SK-N-MC (cell line): ENCODE measurements at regions not wholly inside any gene's neighbourhood (a gene's known extent, or its start where the extent isn't known, plus 50 kb on each side); places are given as distances from the start of the nearest gene placed in this dataset.

ENCODE experiments used
- DNase-seq: peaks from one replicate; pipeline ENCODE4 v3.0.0-alpha.2; 2011; ENCODE audit warnings: low read depth, low spot score
- H3K27ac ChIP-seq: fragments of 200-600 bp; sonication (generic); 2 replicates; pipeline ENCODE4 v1.5.1; 2016; ENCODE audit warnings: mixed run types
- H3K36me3 ChIP-seq: fragments of 200-600 bp; sonication (generic); 2 replicates; pipeline ENCODE4 v1.6.1; 2017; ENCODE audit warnings: antibody characterized with exemption, low read length, mixed read lengths; ENCODE audit not compliant: insufficient read depth
- H3K4me3 ChIP-seq: fragments of 200-600 bp; sonication (generic); 2 replicates; pipeline ENCODE4 v1.5.1; 2016
- H3K9ac ChIP-seq: fragments of 200-600 bp; sonication (generic); 2 replicates; pipeline ENCODE4 v1.8.0; 2017; ENCODE audit warnings: mixed run types, mixed read lengths; ENCODE audit not compliant: insufficient read length
- H3K9me3 ChIP-seq: fragments of 200-600 bp; sonication (generic); 2 replicates; pipeline ENCODE4 v1.6.1; 2017; ENCODE audit warnings: low read depth, mild to moderate bottlenecking, antibody characterized with exemption, low read length, moderate library complexity, mixed read lengths
- EZH2 ChIP-seq: fragments of 200-600 bp; sonication (generic); IDR thresholded peaks from one replicate; pipeline ENCODE4 v1.6.1; 2017; ENCODE audit warnings: antibody characterized with exemption
- FOXP2 ChIP-seq: optimal IDR thresholded peaks from 2 replicates; pipeline ENCODE3; 2011; ENCODE audit warnings: mild to moderate bottlenecking, moderate library complexity; ENCODE audit not compliant: insufficient read depth; ENCODE audit errors: extremely low read length, control extremely low read depth
- POLR2AphosphoS5 ChIP-seq: IDR thresholded peaks from 2 replicates; pipeline ENCODE4 v1.6.1; 2012; ENCODE audit warnings: mild to moderate bottlenecking, low read depth, low read length, borderline replicate concordance

DNA sequence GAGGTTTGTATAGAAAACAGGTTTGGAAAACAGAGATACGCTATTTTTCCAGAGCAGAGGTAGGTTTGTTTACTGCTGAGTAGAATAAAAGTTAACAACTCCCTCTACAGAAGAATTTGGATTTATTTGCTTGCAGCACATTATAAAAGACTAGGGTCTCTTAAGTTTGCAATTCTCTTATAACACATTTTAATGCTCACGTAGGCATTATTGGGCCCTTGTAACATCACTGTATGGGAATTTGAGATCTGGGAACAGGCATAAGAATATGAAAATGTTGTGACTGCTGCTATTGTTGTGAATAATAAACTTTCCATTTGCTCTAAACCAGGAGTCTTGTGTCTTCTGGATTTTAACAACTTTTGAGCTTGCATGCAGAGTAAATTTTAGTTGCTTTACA, 128.3 kb upstream of the CADM2 start:
- H3K36me3 ChIP-seq: no peaks in the 10 kb centered on the region
- no peak overlapping the region for H3K9ac ChIP-seq
- TF ChIP-seq POLR2AphosphoS5 (no peak), FOXP2 (no peak), EZH2 (no peak)
- no peak overlapping the region for H3K4me3 ChIP-seq
- DNase-seq: no peak
- no peaks in the 10 kb centered on the region for H3K9me3 ChIP-seq
- H3K27ac ChIP-seq: no peak overlapping the region

DNA sequence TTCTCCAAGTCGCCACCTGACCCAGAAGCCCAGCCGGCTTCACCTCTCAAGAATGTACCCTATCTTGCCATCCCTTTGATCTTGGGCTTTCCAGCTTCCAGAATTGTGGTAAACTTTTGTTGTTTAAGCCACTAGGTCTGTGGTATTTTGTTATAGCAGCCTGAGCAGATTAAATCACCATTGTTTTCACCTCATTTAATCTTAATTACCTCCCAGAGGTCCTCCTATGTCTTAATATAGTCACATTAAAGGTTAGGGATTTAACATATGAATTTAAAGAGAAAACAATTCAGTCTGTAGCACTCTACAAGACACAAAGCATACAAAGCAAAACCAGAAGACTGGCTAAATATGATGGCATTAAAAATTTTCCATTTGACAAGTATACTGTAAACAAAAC, 123.4 kb upstream of the CADM2 start:
- no peak for DNase-seq
- no peak overlapping the region for H3K27ac ChIP-seq
- no peak overlapping the region for H3K9ac ChIP-seq
- no peaks in the 10 kb centered on the region for H3K36me3 ChIP-seq
- TF ChIP-seq POLR2AphosphoS5 (no peak), EZH2 (no peak), FOXP2 (no peak)
- no peak overlapping the region for H3K4me3 ChIP-seq
- H3K9me3 ChIP-seq: no peaks in the 10 kb centered on the region

- DNase-seq: no peak
- no peaks in the 10 kb centered on the region for H3K36me3 ChIP-seq
- H3K9me3 ChIP-seq: no peaks in the 10 kb centered on the region
- TF ChIP-seq EZH2 (no peak), POLR2AphosphoS5 (no peak), FOXP2 (no peak)
- no peak overlapping the region for H3K4me3 ChIP-seq
- no peak overlapping the region for H3K27ac ChIP-seq
- no peak overlapping the region for H3K9ac ChIP-seq
Observed at GRCh38 chr3:84836961-84837360, 121.8 kb upstream of the CADM2 start.

- no peak overlapping the region for H3K9ac ChIP-seq
- no peaks in the 10 kb centered on the region for H3K9me3 ChIP-seq
Observed at GRCh38 chr3:84877092-84877491, 81.7 kb upstream of the CADM2 start.

GRCh38 chr3:84881288-84881687, 77.5 kb upstream of the CADM2 start:
- DNase-seq: no peak
- no peak for TF ChIP-seq POLR2AphosphoS5
- TF ChIP-seq EZH2: no peak
- no peak for TF ChIP-seq FOXP2
- no peak overlapping the region for H3K4me3 ChIP-seq
- H3K36me3 ChIP-seq: no peaks in the 10 kb centered on the region
- H3K9me3 ChIP-seq: no peaks in the 10 kb centered on the region
- no peak overlapping the region for H3K9ac ChIP-seq
- no peak overlapping the region for H3K27ac ChIP-seq

More at GRCh38 chr3:84877092-84877491, 81.7 kb upstream of the CADM2 start:
- no peak for DNase-seq
- TF ChIP-seq POLR2AphosphoS5: no peak
- no peak for TF ChIP-seq FOXP2
- TF ChIP-seq EZH2: no peak
- H3K27ac ChIP-seq: no peak overlapping the region
- no peak overlapping the region for H3K4me3 ChIP-seq
- H3K36me3 ChIP-seq: no peaks in the 10 kb centered on the region

DNA sequence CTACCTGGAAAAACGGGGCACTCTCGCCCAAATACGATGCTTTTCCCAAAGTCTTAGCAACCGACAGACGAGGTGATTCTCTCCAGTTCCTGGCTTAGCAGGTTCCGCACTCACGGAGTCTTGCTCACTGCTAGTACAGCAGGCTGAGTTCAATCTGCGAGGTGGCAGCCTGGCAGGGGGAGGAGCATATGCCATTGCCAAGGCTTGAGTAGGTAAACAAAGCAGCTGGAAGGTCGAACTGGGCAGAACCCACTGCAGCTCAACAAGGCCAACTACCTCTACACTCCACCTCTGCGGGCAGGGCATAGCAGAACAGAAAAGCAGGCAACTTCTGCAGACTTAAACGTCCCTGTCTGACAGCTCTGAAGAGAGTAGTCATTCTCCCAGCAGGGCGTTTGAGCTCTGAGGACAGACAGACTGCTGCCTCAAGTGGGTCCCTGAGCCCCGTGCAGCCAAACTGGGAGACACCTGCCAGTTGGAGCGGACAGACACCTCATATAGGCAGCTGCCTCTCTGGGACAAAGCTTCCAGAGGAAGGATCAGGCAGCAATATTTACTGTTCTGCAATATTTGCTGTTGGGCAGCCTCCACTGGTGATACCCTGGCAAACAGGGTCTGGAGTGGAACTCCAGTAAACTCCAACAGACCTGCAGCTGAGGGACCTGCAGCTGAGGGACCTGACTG, 73.4 kb upstream of the CADM2 start:
- H3K27ac ChIP-seq: no peak overlapping the region
- H3K9ac ChIP-seq: no peak overlapping the region
- no peak for DNase-seq
- H3K4me3 ChIP-seq: no peak overlapping the region
- no peak for TF ChIP-seq EZH2
- TF ChIP-seq POLR2AphosphoS5: no peak
- no peak for TF ChIP-seq FOXP2
- H3K36me3 ChIP-seq: no peaks in the 10 kb centered on the region
- H3K9me3 ChIP-seq: no peaks in the 10 kb centered on the region

DNA sequence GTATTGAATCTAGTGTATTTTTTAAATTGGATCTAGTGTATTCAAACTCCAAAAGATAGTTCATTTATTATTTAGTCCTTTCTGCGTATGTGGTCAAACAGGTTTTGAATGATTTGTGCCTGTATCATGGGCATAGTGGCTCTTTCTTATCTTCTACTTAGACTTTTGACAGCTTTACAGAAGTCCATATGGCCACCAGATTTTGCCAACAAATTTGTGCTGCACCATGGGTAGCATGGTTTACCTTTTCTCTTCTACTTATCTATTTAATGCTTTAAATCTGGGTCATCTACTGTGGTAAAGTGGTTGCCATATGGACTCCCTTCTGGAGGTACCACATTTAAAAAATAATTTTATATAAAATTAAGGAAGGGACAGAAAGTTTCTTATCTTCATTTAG, 66.9 kb upstream of the CADM2 start:
- Histone ChIP-seq H3K36me3 (no peaks in the 10 kb centered on the region), H3K9me3 (no peaks in the 10 kb centered on the region), H3K9ac (no peak overlapping the region), H3K27ac (no peak overlapping the region), H3K4me3 (no peak overlapping the region)
- DNase-seq: no peak
- no peak for TF ChIP-seq FOXP2
- no peak for TF ChIP-seq POLR2AphosphoS5
- no peak for TF ChIP-seq EZH2

DNA sequence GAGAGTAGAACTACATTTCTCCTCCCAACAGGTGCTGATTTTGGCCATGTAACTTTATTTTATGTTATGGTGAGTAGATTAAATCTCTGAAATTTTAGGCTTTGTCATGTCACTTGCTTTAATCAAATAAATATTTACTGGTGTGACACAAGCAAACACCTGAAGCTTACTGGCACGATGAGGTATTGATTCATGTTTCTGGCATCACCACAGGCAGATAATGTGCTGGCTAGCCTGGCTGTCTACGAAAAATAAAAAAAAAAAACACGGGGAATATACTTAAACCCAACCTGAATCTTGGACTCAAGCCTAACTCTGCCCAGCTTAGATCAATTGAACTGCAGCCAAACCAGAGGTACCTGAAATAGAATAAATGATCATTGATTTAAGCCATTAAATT, 65.6 kb upstream of the CADM2 start:
- Histone ChIP-seq H3K27ac (no peak overlapping the region), H3K4me3 (no peak overlapping the region), H3K9ac (no peak overlapping the region), H3K36me3 (no peaks in the 10 kb centered on the region), H3K9me3 (no peaks in the 10 kb centered on the region)
- TF ChIP-seq FOXP2 (no peak), POLR2AphosphoS5 (no peak), EZH2 (no peak)
- no peak for DNase-seq

DNA sequence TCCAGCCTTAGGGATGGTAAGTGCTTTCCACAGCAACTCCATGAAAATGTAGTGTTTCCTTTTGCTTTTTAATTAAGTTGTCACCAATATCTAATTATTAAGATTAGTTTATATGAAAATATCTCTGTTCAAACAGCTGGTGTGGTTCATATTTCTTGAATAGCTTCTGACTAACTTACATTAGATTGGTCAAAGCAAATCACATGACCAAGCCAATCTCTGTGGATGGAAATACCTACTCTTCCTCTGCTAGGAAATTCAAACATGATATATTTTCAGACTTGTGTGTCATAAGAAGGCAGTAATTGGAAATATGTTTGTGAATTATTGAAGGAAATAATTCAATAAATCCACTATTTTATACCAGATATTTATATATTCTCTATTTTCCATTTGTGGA, 54.6 kb upstream of the CADM2 start:
- no peak overlapping the region for H3K27ac ChIP-seq
- no peak overlapping the region for H3K9ac ChIP-seq
- H3K4me3 ChIP-seq: no peak overlapping the region
- no peaks in the 10 kb centered on the region for H3K9me3 ChIP-seq
- TF ChIP-seq POLR2AphosphoS5 (no peak), EZH2 (no peak), FOXP2 (no peak)
- DNase-seq: no peak
- no peaks in the 10 kb centered on the region for H3K36me3 ChIP-seq
